Panc1 (cell line): ENCODE measurements at regions not wholly inside any gene's neighbourhood (a gene's known extent, or its start where the extent isn't known, plus 50 kb on each side); places are given as distances from the start of the nearest gene placed in this dataset.

Source experiments
- ATAC-seq: fragments of 200-7000 bp; cut with Tn5 transposase; 2 replicates; pipeline ENCODE4 v1.9.1; 2020; ENCODE audit warnings: mild to moderate bottlenecking, moderate library complexity
- BruUV-seq: library from RNA; stranded (reverse); fragments of 400-500 nt; replicated peaks from 2 replicates; lab custom pipeline; 2021; lab: Mats Ljungman, UMichigan
- CTCF ChIA-PET: fragments of 300-600 bp; sonication (Branson Sonifier 250); formaldehyde crosslinking; loops from one replicate; lab custom pipeline; 2022; ENCODE audit warnings: antibody characterized with exemption; lab: Charles Lee
- POLR2A ChIA-PET: fragments of 300-600 bp; sonication (Branson Sonifier 250); formaldehyde crosslinking; loops from one replicate; lab custom pipeline; 2022; ENCODE audit warnings: antibody characterized with exemption; lab: Charles Lee
- DNase-seq: peaks from one replicate; pipeline ENCODE4 v3.0.0-alpha.2; 2010; ENCODE audit warnings: low read depth, low spot score
- H3K27ac ChIP-seq: 2 replicates; pipeline ENCODE4 v1.5.1; 2011; ENCODE audit warnings: mild to moderate bottlenecking, low read length, inconsistent platforms
- H3K27me3 ChIP-seq: fragments of 200-500 bp; sonication (Bioruptor generic); 2 replicates; pipeline ENCODE4 v1.6.0; 2014; ENCODE audit warnings: low read length, inconsistent platforms; ENCODE audit not compliant: control insufficient read depth, insufficient read depth
- H3K36me3 ChIP-seq: fragments of 200-500 bp; sonication (Bioruptor generic); 2 replicates; pipeline ENCODE4 v1.5.1; 2014; ENCODE audit warnings: inconsistent platforms, mild to moderate bottlenecking, low read length, moderate library complexity; ENCODE audit not compliant: control insufficient read depth, insufficient read depth
- H3K4me1 ChIP-seq: 2 replicates; pipeline ENCODE4 v1.5.1; 2011; ENCODE audit warnings: inconsistent platforms, mild to moderate bottlenecking, low read length, moderate library complexity; ENCODE audit not compliant: control insufficient read depth, insufficient read depth
- H3K4me3 ChIP-seq, 2 experiments: 2 replicates each; pipeline ENCODE4 v1.5.1; 2011 to 2012; ENCODE audit warnings: low read depth in 2 of 2, low read length in 2 of 2, mild to moderate bottlenecking in 2 of 2, inconsistent platforms in 1 of 2, moderate library complexity in 1 of 2
- H3K9me3 ChIP-seq: fragments of 200-500 bp; sonication (Bioruptor generic); 2 replicates; pipeline ENCODE4 v1.5.1; 2014; ENCODE audit warnings: low read depth, mild to moderate bottlenecking, inconsistent platforms, low read length, moderate library complexity; ENCODE audit not compliant: control insufficient read depth, insufficient read depth
- CTCF ChIP-seq: fragments of 450-650 bp; IDR thresholded peaks from 2 replicates; pipeline ENCODE4 v1.5.1; 2017; ENCODE audit warnings: mild to moderate bottlenecking
- POLR2AphosphoS5 ChIP-seq: IDR thresholded peaks from 2 replicates; pipeline ENCODE4 v1.6.1; 2012; ENCODE audit warnings: mild to moderate bottlenecking, low read depth, low read length, moderate library complexity
- SIN3A ChIP-seq: IDR thresholded peaks from 2 replicates; pipeline ENCODE4 v1.6.1; 2012; ENCODE audit warnings: low read depth, mild to moderate bottlenecking, low read length, moderate library complexity, borderline replicate concordance; ENCODE audit not compliant: insufficient read depth
- TCF7L2 ChIP-seq: IDR thresholded peaks from 2 replicates; pipeline ENCODE4 v1.6.1; 2011; ENCODE audit warnings: mild to moderate bottlenecking, low read depth, low read length, inconsistent platforms
- in situ Hi-C: cut with HindIII; loops from 2 replicates; pipeline ENCODE4 v1.10.0; 2016; ENCODE audit warnings: low sequenced_read_pairs, low pct_unique_long_range_greater_than_20kb
- intact Hi-C: fragments of 100-400 bp; cut with micrococcal nuclease; formaldehyde crosslinking; loops from one replicate; pipeline ENCODE4 v1.10.0; 2022; ENCODE audit not compliant: unreplicated experiment
- TF ChIP-seq, protein P1 (sequence below), 2 experiments: IDR thresholded peaks; 2 replicates each; pipeline ENCODE4 v1.6.1; 2011 to 2012; ENCODE audit warnings: low read depth in 2 of 2, control low read depth in 1 of 2, low read length in 1 of 2, mild to moderate bottlenecking in 1 of 2, moderate library complexity in 1 of 2; ENCODE audit not compliant: insufficient read depth in 1 of 2

DNA sequence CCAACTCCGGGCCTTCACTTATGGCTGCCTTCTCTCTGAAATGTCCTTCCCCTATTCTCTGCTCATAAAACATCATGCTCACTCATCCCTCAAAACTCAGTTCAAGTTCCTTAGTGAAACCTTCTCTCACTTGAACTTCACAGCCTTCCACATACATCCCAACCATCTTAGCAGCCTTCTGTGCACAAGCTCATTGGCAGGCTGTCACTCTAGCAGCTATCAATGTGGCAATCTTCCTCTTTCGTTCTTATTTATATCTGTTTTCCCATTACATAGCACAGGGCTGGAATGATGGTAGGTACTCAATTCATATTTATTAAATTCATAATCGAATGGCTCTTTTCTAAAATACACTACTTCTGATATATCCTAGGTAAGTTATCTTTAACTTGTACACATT is 66.4 kb upstream of the MCTP2 start:
- ATAC-seq (no peak), DNase-seq (no peak)
- in situ Hi-C loops, result no loop called here
- ChIA-PET POLR2A (no interaction called here), CTCF (interaction anchor here (1.8 kb wide), 1 partner anchor 159 kb away, joined by 8 read pairs; no protein-coding TSS in a partner anchor)
- Histone ChIP-seq H3K9me3 (no peaks in the 10 kb centered on the region), H3K27ac (no peak overlapping the region), H3K4me3 (no peak overlapping the region), H3K4me1 (no peaks in the 10 kb centered on the region), H3K36me3 (no peaks in the 10 kb centered on the region), H3K27me3 (no peaks in the 10 kb centered on the region)
- TF ChIP-seq POLR2AphosphoS5, result no peak
- TF ChIP-seq SIN3A, result no peak
- intact Hi-C loops, result loop anchor here (1.0 kb wide), 1 partner anchor 159 kb away; no protein-coding TSS in a partner anchor
- BruUV-seq, result no TSS peak

GRCh38 chr15:94164202-94164807 is 67.1 kb upstream of the MCTP2 start:
- Histone ChIP-seq H3K4me3 (no peak overlapping the region), H3K4me1 (no peaks in the 10 kb centered on the region), H3K27ac (no peak overlapping the region), H3K9me3 (no peaks in the 10 kb centered on the region), H3K36me3 (no peaks in the 10 kb centered on the region), H3K27me3 (no peaks in the 10 kb centered on the region)
- ChIA-PET CTCF (interaction anchor here (1.8 kb wide), 1 partner anchor 160 kb away, joined by 8 read pairs; no protein-coding TSS in a partner anchor), POLR2A (no interaction called here)
- BruUV-seq, result no TSS peak
- ATAC-seq, result no peak
- in situ Hi-C loops, result no loop called here
- TF ChIP-seq POLR2AphosphoS5 (no peak), CTCF (peak; percentile 76)
- TF ChIP-seq, protein P1, sequence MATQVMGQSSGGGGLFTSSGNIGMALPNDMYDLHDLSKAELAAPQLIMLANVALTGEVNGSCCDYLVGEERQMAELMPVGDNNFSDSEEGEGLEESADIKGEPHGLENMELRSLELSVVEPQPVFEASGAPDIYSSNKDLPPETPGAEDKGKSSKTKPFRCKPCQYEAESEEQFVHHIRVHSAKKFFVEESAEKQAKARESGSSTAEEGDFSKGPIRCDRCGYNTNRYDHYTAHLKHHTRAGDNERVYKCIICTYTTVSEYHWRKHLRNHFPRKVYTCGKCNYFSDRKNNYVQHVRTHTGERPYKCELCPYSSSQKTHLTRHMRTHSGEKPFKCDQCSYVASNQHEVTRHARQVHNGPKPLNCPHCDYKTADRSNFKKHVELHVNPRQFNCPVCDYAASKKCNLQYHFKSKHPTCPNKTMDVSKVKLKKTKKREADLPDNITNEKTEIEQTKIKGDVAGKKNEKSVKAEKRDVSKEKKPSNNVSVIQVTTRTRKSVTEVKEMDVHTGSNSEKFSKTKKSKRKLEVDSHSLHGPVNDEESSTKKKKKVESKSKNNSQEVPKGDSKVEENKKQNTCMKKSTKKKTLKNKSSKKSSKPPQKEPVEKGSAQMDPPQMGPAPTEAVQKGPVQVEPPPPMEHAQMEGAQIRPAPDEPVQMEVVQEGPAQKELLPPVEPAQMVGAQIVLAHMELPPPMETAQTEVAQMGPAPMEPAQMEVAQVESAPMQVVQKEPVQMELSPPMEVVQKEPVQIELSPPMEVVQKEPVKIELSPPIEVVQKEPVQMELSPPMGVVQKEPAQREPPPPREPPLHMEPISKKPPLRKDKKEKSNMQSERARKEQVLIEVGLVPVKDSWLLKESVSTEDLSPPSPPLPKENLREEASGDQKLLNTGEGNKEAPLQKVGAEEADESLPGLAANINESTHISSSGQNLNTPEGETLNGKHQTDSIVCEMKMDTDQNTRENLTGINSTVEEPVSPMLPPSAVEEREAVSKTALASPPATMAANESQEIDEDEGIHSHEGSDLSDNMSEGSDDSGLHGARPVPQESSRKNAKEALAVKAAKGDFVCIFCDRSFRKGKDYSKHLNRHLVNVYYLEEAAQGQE (IDR thresholded peaks at IDR 0.05; ENCODE audit: insufficient read depth in 1 of 2, low read depth in 2 of 2, low read length in 1 of 2), result no peak
- intact Hi-C loops, result loop anchor here (1.0 kb wide), 1 partner anchor 160 kb away; no protein-coding TSS in a partner anchor
- no peak for DNase-seq

DNA sequence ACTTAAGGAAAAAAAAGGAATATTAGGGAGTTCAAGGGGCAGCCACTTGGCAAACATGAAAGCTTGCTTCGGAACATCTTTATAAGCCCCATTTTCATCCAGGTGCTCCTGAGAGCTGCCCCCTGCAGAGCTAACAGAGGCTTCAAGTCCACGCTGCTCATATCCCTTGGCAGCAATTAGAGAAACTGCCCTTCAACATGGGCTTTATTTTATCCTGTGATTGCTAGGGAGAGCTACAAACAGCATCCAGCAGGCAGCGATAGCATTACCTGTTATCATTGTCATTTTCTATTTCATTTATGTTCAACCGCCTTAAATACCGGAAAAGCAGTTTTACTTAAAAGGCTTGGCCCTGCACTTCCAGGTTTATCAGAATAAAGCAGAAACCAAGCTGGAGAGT is 68.4 kb upstream of the MCTP2 start:
- Histone ChIP-seq H3K4me1 (no peaks in the 10 kb centered on the region), H3K9me3 (no peaks in the 10 kb centered on the region), H3K4me3 (no peak overlapping the region), H3K27ac (no peak overlapping the region), H3K27me3 (no peaks in the 10 kb centered on the region), H3K36me3 (no peaks in the 10 kb centered on the region)
- no TSS peak for BruUV-seq
- ATAC-seq (no peak), DNase-seq (no peak)
- intact Hi-C loops (no loop called here), in situ Hi-C loops (no loop called here)
- TF ChIP-seq, protein P1 (IDR thresholded peaks at IDR 0.05; ENCODE audit: insufficient read depth in 1 of 2, low read depth in 2 of 2, low read length in 1 of 2), result no peak
- TF ChIP-seq CTCF (no peak), TCF7L2 (no peak), SIN3A (no peak), POLR2AphosphoS5 (no peak)
- POLR2A ChIA-PET, result no interaction called here
- CTCF ChIA-PET, result interaction anchor here (0.7 kb wide), 1 partner anchor 33 kb away, joined by 3 read pairs; no protein-coding TSS in a partner anchor
